MM.1S (cell line): ENCODE measurements at regions not wholly inside any gene's neighbourhood (a gene's known extent, or its start where the extent isn't known, plus 50 kb on each side); places are given as distances from the start of the nearest gene placed in this dataset.
A peak's percentile ranks its signal among the peaks of the same experiment; 100 is the strongest.

ENCODE experiments used
- DNase-seq: peaks from one replicate; pipeline ENCODE4 v3.0.0-alpha.2; 2015
- H2AFZ ChIP-seq: fragments of 300-600 bp; sonication (generic); 2 replicates; pipeline ENCODE4 v1.6.0; 2016; ENCODE audit warnings: antibody characterized with exemption, low read length
- H3F3A ChIP-seq: fragments of 300-600 bp; sonication (generic); 2 replicates; pipeline ENCODE4 v1.6.1; 2016; ENCODE audit warnings: mild to moderate bottlenecking, antibody characterized with exemption, low read length, moderate library complexity, mixed read lengths; ENCODE audit not compliant: insufficient read depth
- H3K27ac ChIP-seq: fragments of 300-600 bp; sonication (generic); 2 replicates; pipeline ENCODE4 v1.5.1; 2016; ENCODE audit warnings: mild to moderate bottlenecking, low read length
- H3K27me3 ChIP-seq: fragments of 300-600 bp; sonication (generic); replicated peaks from 2 replicates; pipeline ENCODE4 v1.6.0; 2016; ENCODE audit warnings: low read length; ENCODE audit not compliant: insufficient read depth
- H3K36me3 ChIP-seq: fragments of 300-600 bp; sonication (generic); replicated peaks from 2 replicates; pipeline ENCODE4 v1.6.1; 2016; ENCODE audit warnings: mild to moderate bottlenecking, low read length, mixed read lengths; ENCODE audit not compliant: insufficient read depth
- H3K4me1 ChIP-seq: fragments of 300-600 bp; sonication (generic); 2 replicates; pipeline ENCODE4 v1.6.1; 2016; ENCODE audit warnings: low read length, mixed read lengths
- H3K4me2 ChIP-seq: fragments of 300-600 bp; sonication (generic); 2 replicates; pipeline ENCODE4 v1.6.0; 2016; ENCODE audit warnings: low read depth, low read length
- H3K4me3 ChIP-seq: fragments of 300-600 bp; sonication (generic); 2 replicates; pipeline ENCODE4 v1.5.1; 2016; ENCODE audit warnings: low read length, mixed read lengths
- H3K79me2 ChIP-seq: fragments of 300-600 bp; sonication (generic); 2 replicates; pipeline ENCODE4 v1.6.1; 2016; ENCODE audit warnings: mixed run types, low read length, mixed read lengths
- H3K9ac ChIP-seq: fragments of 300-600 bp; sonication (generic); 2 replicates; pipeline ENCODE4 v1.6.1; 2016; ENCODE audit warnings: low read length, mixed read lengths
- H3K9me2 ChIP-seq: fragments of 300-600 bp; sonication (generic); replicated peaks from 2 replicates; pipeline ENCODE4 v1.6.1; 2016; ENCODE audit warnings: mild to moderate bottlenecking, low read length, mixed read lengths; ENCODE audit not compliant: insufficient read depth
- H3K9me3 ChIP-seq: fragments of 300-600 bp; sonication (generic); replicated peaks from 2 replicates; pipeline ENCODE4 v1.6.1; 2016; ENCODE audit warnings: mild to moderate bottlenecking, low read length, mixed read lengths; ENCODE audit not compliant: insufficient read depth
- H4K20me1 ChIP-seq: fragments of 300-600 bp; sonication (generic); 2 replicates; pipeline ENCODE4 v1.6.1; 2016; ENCODE audit warnings: mild to moderate bottlenecking, low read length, moderate library complexity, mixed read lengths; ENCODE audit not compliant: insufficient read depth
- CTCF ChIP-seq: fragments of 300-600 bp; sonication (generic); IDR thresholded peaks from 2 replicates; pipeline ENCODE4 v1.5.1; 2016; ENCODE audit warnings: antibody characterized with exemption, low read length, mixed read lengths
- EZH2 ChIP-seq: fragments of 300-600 bp; sonication (generic); optimal IDR thresholded peaks from 2 replicates; pipeline ENCODE3; 2017; ENCODE audit warnings: low read depth, mild to moderate bottlenecking, antibody characterized with exemption, low read length, mixed read lengths
- EZH2phosphoT487 ChIP-seq: fragments of 300-600 bp; sonication (generic); IDR thresholded peaks from 2 replicates; pipeline ENCODE4 v1.6.1; 2018; ENCODE audit warnings: antibody characterized with exemption, low read length

DNA sequence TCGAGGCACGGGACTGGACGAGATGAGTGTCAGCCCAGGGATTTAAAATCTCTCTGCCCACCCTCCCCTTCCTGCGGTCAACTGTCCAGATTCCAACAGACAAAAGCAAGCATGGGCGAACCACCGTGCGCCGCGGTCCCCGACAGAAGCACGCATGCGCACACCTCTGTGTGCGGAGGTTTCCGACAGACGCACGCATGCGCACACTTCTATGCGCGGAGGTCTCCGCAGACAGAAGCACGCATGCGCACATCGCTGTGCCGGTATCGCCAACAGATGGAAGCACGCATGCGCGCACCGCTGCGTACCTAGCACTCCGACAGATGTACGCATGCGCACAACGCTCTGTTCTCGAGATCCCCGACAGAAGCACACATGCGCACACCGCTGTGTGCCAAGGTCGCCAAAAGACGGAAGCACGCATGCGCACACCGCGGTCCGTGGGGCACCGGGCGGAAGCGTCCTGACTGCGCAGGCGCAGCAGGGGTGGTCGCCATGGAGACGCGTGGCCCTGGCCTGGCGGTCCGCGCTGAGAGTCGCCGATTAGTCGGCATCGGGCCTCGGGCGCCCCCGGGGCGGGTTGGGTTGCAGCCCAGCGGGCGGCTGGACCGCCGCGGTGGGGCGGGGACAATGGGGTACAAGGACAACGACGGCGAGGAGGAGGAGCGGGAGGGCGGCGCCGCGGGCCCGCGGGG lies 57.4 kb upstream of the RPH3AL start:
- TF ChIP-seq CTCF = no peak
- no peak for TF ChIP-seq EZH2
- no peak for TF ChIP-seq EZH2phosphoT487
- no peaks in the 10 kb centered on the region for H3K9me3 ChIP-seq
- DNase-seq = peak; percentile 100
- H3K27ac ChIP-seq = no peak overlapping the region
- H3K4me1 ChIP-seq = peaks cover 5% of the 10 kb centered on the region
- H3K9ac ChIP-seq = peak overlapping the region; percentile 70
- peak overlapping the region; percentile 76 for H3K4me3 ChIP-seq
- no peaks in the 10 kb centered on the region for H3K9me2 ChIP-seq
- no peaks in the 10 kb centered on the region for H3K36me3 ChIP-seq
- H3K79me2 ChIP-seq = no peaks in the 10 kb centered on the region
- no peaks in the 10 kb centered on the region for H3F3A ChIP-seq
- H3K4me2 ChIP-seq = peak overlapping the region; percentile 93
- H3K27me3 ChIP-seq = peaks cover 36% of the 10 kb centered on the region
- no peaks in the 10 kb centered on the region for H4K20me1 ChIP-seq
- peak overlapping the region; percentile 98 for H2AFZ ChIP-seq

GRCh38 chr17:409308-409847 lies 56.8 kb upstream of the RPH3AL start:
- TF ChIP-seq EZH2phosphoT487 (no peak), EZH2 (no peak), CTCF (no peak)
- H3F3A ChIP-seq = no peaks in the 10 kb centered on the region
- peak overlapping the region; percentile 53 for H3K4me3 ChIP-seq
- H3K27ac ChIP-seq = no peak overlapping the region
- no peaks in the 10 kb centered on the region for H3K36me3 ChIP-seq
- H3K9me3 ChIP-seq = no peaks in the 10 kb centered on the region
- DNase-seq = no peak
- no peaks in the 10 kb centered on the region for H3K9me2 ChIP-seq
- peak overlapping the region; percentile 81 for H2AFZ ChIP-seq
- peak overlapping the region; percentile 67 for H3K4me2 ChIP-seq
- no peaks in the 10 kb centered on the region for H4K20me1 ChIP-seq
- H3K27me3 ChIP-seq = peaks cover 32% of the 10 kb centered on the region
- H3K79me2 ChIP-seq = no peaks in the 10 kb centered on the region
- peak overlapping the region; percentile 12; the same call in 1 of the 2 replicates for H3K9ac ChIP-seq
- H3K4me1 ChIP-seq = peaks cover 5% of the 10 kb centered on the region

DNA sequence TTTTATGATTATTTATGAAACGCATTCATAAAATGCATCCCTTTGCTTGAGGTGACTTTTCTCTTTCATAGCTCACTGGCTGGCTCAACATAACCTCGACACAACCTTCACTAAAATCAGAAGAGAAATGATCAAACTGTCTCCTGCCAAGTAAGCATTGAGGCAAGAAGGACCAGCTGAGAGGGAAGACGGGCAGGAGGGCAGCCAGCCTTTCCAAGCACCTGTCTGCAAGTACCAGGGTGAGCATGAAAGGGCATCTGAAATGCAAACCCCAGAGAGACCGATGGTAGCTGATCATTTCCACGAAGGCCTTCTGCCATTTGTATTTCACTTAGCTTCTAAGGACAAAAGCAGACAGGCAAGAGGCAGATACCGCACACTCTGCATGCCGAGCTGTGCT lies 52.1 kb upstream of the RPH3AL start:
- Histone ChIP-seq H3K79me2 (no peaks in the 10 kb centered on the region), H3K4me1 (no peaks in the 10 kb centered on the region), H3K9me2 (no peaks in the 10 kb centered on the region), H3K27ac (no peak overlapping the region), H3K27me3 (peaks cover 35% of the 10 kb centered on the region), H3K4me3 (no peak overlapping the region), H3K36me3 (no peaks in the 10 kb centered on the region), H4K20me1 (no peaks in the 10 kb centered on the region), H2AFZ (no peak overlapping the region), H3F3A (no peaks in the 10 kb centered on the region), H3K9ac (no peak overlapping the region), H3K9me3 (no peaks in the 10 kb centered on the region), H3K4me2 (no peak overlapping the region)
- DNase-seq = no peak
- TF ChIP-seq CTCF (no peak), EZH2 (no peak), EZH2phosphoT487 (no peak)
